Activated T-helper 17 cell treated with anti-CD3 and anti-CD28 coated beads, Interleukin-2, amount 50 U/mL, for 72 hours (primary cell): ENCODE measurements at regions not wholly inside any gene's neighbourhood (a gene's known extent, or its start where the extent isn't known, plus 50 kb on each side); places are given as distances from the start of the nearest gene placed in this dataset.

Experiments
- ATAC-seq: fragments of 150-1000 bp; cut with Tn5 transposase; replicated peaks from 2 replicates; pipeline ENCODE4 v1.10.0; 2021; ENCODE audit warnings: mild to moderate bottlenecking, moderate library complexity
- H3K27ac Mint-ChIP-seq: one replicate; pipeline ENCODE4 v1.8.0; 2022; ENCODE audit warnings: mixed read lengths
- H3K27me3 Mint-ChIP-seq: one replicate; pipeline ENCODE4 v1.8.0; 2022; ENCODE audit warnings: mixed read lengths
- H3K36me3 Mint-ChIP-seq: one replicate; pipeline ENCODE4 v1.8.0; 2022; ENCODE audit warnings: low read depth, mild to moderate bottlenecking, mixed read lengths
- H3K4me1 Mint-ChIP-seq: one replicate; pipeline ENCODE4 v1.8.0; 2022; ENCODE audit warnings: mixed read lengths
- H3K4me3 Mint-ChIP-seq: one replicate; pipeline ENCODE4 v1.8.0; 2022; ENCODE audit warnings: mild to moderate bottlenecking, mixed read lengths
- H3K9me3 Mint-ChIP-seq: one replicate; pipeline ENCODE4 v1.8.0; 2022; ENCODE audit warnings: mixed read lengths

DNA sequence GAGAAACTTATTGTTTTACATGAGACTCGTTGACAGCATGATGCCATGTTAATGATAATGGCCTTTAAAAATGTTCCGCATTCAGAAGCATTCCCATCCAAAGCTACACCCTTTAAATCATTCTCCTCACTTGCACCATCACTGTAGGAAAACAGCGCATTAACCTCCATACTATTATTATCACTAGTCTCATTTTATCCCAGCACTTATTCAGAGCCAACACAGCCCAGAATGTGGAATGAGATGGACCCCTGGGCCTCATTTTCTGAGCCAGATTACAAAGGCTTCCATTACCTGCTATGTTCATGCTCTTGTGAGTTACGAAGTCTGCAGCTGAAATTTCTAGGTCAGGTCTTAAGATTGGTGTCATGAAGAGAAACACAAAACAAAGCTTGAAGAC, 159.4 kb downstream of the HS3ST3A1 start:
- ATAC-seq = no peak
- no peaks in the 10 kb centered on the region for H3K4me1 Mint-ChIP-seq
- no peaks in the 10 kb centered on the region for H3K9me3 Mint-ChIP-seq
- H3K27ac Mint-ChIP-seq = no peak overlapping the region
- no peaks in the 10 kb centered on the region for H3K36me3 Mint-ChIP-seq
- H3K4me3 Mint-ChIP-seq = no peak overlapping the region
- peaks cover 19% of the 10 kb centered on the region for H3K27me3 Mint-ChIP-seq

DNA sequence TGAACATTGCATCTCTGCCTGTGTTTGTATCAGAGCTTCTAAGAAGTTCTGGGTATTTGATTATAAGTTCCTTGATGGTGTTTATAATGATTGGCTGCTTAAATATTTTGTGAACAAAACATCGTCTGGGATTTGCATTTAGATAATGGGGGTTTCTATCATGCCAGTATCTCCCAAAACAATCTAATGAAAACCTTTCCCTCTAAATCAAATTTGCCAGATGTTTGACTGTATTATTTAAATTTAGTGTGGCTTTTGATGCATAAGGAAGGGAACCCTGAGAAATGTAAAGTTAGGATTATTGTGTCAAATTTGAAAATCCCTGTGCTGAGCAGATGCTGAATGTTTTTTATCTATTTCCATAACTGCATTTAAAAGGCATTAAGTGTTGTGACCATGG, 159.9 kb downstream of the HS3ST3A1 start:
- no peak overlapping the region for H3K27ac Mint-ChIP-seq
- no peaks in the 10 kb centered on the region for H3K36me3 Mint-ChIP-seq
- H3K9me3 Mint-ChIP-seq = no peaks in the 10 kb centered on the region
- peaks cover 19% of the 10 kb centered on the region for H3K27me3 Mint-ChIP-seq
- H3K4me3 Mint-ChIP-seq = no peak overlapping the region
- H3K4me1 Mint-ChIP-seq = no peaks in the 10 kb centered on the region
- ATAC-seq = no peak

- Mint-ChIP-seq H3K27me3 (peaks cover 15% of the 10 kb centered on the region), H3K9me3 (peaks cover 6% of the 10 kb centered on the region), H3K4me1 (no peaks in the 10 kb centered on the region), H3K4me3 (no peak overlapping the region), H3K27ac (no peak overlapping the region), H3K36me3 (no peaks in the 10 kb centered on the region)
- ATAC-seq = no peak
These were observed 163.6 kb downstream of the HS3ST3A1 start for GRCh38 chr17:13437966-13438779.

- H3K36me3 Mint-ChIP-seq = no peaks in the 10 kb centered on the region
- no peak overlapping the region for H3K27ac Mint-ChIP-seq
- ATAC-seq = no peak
- no peak overlapping the region for H3K4me3 Mint-ChIP-seq
- H3K27me3 Mint-ChIP-seq = peaks cover 12% of the 10 kb centered on the region
- no peaks in the 10 kb centered on the region for H3K4me1 Mint-ChIP-seq
- peaks cover 6% of the 10 kb centered on the region for H3K9me3 Mint-ChIP-seq
These were observed 166.5 kb downstream of the HS3ST3A1 start for GRCh38 chr17:13435230-13435629.

GRCh38 chr17:13429201-13429600, 172.5 kb downstream of the HS3ST3A1 start:
- Mint-ChIP-seq H3K4me3 (no peak overlapping the region), H3K9me3 (peaks cover under 1% of the 10 kb centered on the region), H3K36me3 (no peaks in the 10 kb centered on the region), H3K27ac (no peak overlapping the region), H3K27me3 (peaks cover 3% of the 10 kb centered on the region), H3K4me1 (no peaks in the 10 kb centered on the region)
- no peak for ATAC-seq

DNA sequence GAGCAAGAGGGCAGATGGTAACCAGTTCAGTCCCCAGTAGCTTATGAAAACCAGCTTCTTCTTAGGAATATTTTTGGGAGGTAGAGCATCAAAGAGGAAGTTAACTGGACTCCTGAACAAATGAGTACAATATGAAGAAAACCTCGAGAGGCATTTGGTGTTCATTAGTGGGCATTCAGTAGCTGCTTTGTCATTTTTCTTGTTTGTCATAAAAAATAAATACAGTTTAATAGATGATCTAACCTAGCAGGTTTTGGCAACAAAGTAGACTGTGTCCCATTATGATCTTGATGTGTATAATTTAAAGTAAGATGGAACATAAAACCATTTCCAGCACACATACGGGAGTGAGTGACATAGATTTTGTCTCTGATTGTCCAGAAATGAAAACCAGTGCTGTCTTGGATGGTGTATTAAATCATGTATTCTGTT, 173.1 kb downstream of the HS3ST3A1 start:
- peaks cover 3% of the 10 kb centered on the region for H3K27me3 Mint-ChIP-seq
- no peak for ATAC-seq
- no peaks in the 10 kb centered on the region for H3K36me3 Mint-ChIP-seq
- H3K4me3 Mint-ChIP-seq = no peak overlapping the region
- H3K9me3 Mint-ChIP-seq = no peaks in the 10 kb centered on the region
- no peak overlapping the region for H3K27ac Mint-ChIP-seq
- no peaks in the 10 kb centered on the region for H3K4me1 Mint-ChIP-seq

DNA sequence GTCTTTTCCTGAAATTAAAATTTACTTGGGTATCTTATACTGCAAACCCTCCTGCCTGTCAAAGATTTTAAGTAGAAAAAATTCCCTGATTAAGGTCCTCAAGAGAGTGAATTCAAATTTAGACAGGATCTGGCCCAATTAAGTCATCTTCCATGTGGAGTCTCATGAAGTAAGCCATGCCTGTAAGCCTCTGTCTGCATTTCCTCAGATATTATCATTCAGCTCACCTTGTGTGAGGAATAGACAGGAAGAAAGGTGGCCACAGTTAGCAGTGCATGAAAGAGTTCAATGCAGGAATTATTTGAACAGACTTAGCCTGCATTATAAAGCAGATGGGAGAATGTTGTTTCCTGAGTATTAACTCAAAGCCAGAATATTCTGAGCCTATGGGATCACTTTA, 174.7 kb downstream of the HS3ST3A1 start:
- H3K4me3 Mint-ChIP-seq = no peak overlapping the region
- no peaks in the 10 kb centered on the region for H3K36me3 Mint-ChIP-seq
- no peak overlapping the region for H3K27ac Mint-ChIP-seq
- no peaks in the 10 kb centered on the region for H3K9me3 Mint-ChIP-seq
- H3K4me1 Mint-ChIP-seq = no peaks in the 10 kb centered on the region
- peaks cover 3% of the 10 kb centered on the region for H3K27me3 Mint-ChIP-seq
- no peak for ATAC-seq

GRCh38 chr17:13425390-13425789, 176.3 kb downstream of the HS3ST3A1 start:
- H3K27ac Mint-ChIP-seq = no peak overlapping the region
- H3K9me3 Mint-ChIP-seq = no peaks in the 10 kb centered on the region
- H3K4me3 Mint-ChIP-seq = no peak overlapping the region
- no peaks in the 10 kb centered on the region for H3K36me3 Mint-ChIP-seq
- no peak for ATAC-seq
- H3K4me1 Mint-ChIP-seq = no peaks in the 10 kb centered on the region
- H3K27me3 Mint-ChIP-seq = peaks cover 14% of the 10 kb centered on the region

- Mint-ChIP-seq H3K4me3 (no peak overlapping the region), H3K9me3 (no peaks in the 10 kb centered on the region), H3K27ac (no peak overlapping the region), H3K27me3 (peaks cover 17% of the 10 kb centered on the region), H3K4me1 (no peaks in the 10 kb centered on the region), H3K36me3 (no peaks in the 10 kb centered on the region)
- no peak for ATAC-seq
These were observed 180.1 kb downstream of the HS3ST3A1 start for GRCh38 chr17:13421581-13422130.

DNA sequence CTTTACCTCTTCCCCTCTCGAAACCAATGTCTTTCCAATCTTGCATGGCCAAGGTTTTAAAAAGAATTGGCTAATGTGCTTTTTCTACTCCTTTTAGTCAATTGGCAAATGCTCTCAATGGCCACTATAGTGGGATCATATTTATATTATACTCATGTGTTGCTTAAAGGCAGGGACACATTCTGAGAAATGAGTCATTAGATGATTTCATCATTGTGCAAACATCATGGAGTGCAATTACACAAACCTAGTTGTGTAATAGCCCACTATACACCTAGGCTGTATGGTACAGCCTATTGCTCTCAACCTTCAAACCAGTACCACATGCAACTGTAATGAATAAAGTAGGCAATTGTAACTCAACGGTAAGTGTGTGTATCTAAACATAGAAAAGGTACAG, 180.9 kb downstream of the HS3ST3A1 start:
- Mint-ChIP-seq H3K9me3 (no peaks in the 10 kb centered on the region), H3K27ac (no peak overlapping the region), H3K4me3 (no peak overlapping the region)

GRCh38 chr17:13420418-13420826, 181.3 kb downstream of the HS3ST3A1 start:
- Mint-ChIP-seq H3K4me1 (no peaks in the 10 kb centered on the region), H3K27ac (no peak overlapping the region), H3K4me3 (no peak overlapping the region), H3K36me3 (no peaks in the 10 kb centered on the region), H3K27me3 (peaks cover 23% of the 10 kb centered on the region), H3K9me3 (no peaks in the 10 kb centered on the region)
- no peak for ATAC-seq

More for the DNA sequence above, 180.9 kb downstream of the HS3ST3A1 start:
- Mint-ChIP-seq H3K27me3 (peaks cover 19% of the 10 kb centered on the region), H3K36me3 (no peaks in the 10 kb centered on the region), H3K4me1 (no peaks in the 10 kb centered on the region)
- no peak for ATAC-seq

GRCh38 chr17:13419676-13420075, 182.1 kb downstream of the HS3ST3A1 start:
- peaks cover 27% of the 10 kb centered on the region for H3K27me3 Mint-ChIP-seq

DNA sequence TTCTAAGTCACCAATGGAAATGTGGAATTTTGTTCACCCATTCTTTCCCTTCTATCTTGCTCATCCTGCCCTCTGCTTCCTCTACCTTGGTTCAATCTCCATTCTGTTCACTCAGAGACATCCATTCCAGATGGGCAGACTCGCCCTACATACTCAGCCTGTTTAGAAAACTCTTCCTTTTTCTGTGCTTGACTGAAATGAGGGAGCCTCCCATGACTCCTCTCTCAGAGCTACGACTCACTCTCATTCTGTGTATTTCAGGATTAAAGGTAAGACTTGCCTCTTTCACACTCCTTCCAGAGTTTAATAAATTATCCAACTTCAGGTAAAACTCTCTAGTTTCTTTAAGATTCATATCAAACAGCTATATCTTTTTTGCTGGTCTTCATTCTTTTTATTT, 182.8 kb downstream of the HS3ST3A1 start:
- peaks cover 29% of the 10 kb centered on the region for H3K27me3 Mint-ChIP-seq
- no peaks in the 10 kb centered on the region for H3K4me1 Mint-ChIP-seq
- no peak for ATAC-seq
- no peaks in the 10 kb centered on the region for H3K9me3 Mint-ChIP-seq
- H3K36me3 Mint-ChIP-seq = no peaks in the 10 kb centered on the region
- H3K4me3 Mint-ChIP-seq = no peak overlapping the region
- no peak overlapping the region for H3K27ac Mint-ChIP-seq

More at GRCh38 chr17:13419676-13420075, 182.1 kb downstream of the HS3ST3A1 start:
- H3K36me3 Mint-ChIP-seq = no peaks in the 10 kb centered on the region
- H3K4me1 Mint-ChIP-seq = no peaks in the 10 kb centered on the region
- H3K4me3 Mint-ChIP-seq = no peak overlapping the region
- no peak for ATAC-seq
- no peak overlapping the region for H3K27ac Mint-ChIP-seq
- no peaks in the 10 kb centered on the region for H3K9me3 Mint-ChIP-seq

DNA sequence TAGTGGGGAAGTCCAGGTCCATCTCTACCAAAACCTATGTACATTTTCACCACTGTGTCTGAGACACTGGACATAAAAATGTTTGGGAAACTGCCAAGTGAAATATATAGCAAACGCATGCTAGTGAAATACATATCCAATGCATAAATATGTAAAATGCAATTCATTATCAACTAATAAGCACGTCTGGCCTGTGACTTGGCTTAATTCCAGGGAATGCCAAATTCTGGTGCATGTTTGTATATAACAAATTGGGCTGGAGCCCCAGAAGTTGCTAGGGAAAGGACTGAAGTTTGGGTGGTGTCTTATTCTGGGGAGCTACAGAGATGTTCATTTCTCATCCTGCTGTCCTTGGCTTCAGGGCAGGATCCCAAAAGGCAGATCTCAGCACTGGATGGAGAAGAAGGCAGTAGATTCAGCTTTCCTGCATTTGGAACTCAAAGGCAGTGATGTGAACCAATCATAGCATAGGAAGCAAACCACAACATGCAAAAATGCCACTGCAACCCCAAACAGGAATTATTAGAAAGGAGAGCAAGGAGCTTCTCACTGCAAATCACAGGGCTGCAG, 184.3 kb downstream of the HS3ST3A1 start:
- no peak overlapping the region for H3K27ac Mint-ChIP-seq
- H3K27me3 Mint-ChIP-seq = peaks cover 32% of the 10 kb centered on the region
- no peaks in the 10 kb centered on the region for H3K9me3 Mint-ChIP-seq
- H3K36me3 Mint-ChIP-seq = no peaks in the 10 kb centered on the region
- H3K4me3 Mint-ChIP-seq = no peak overlapping the region
- no peaks in the 10 kb centered on the region for H3K4me1 Mint-ChIP-seq
- no peak for ATAC-seq

- no peak overlapping the region for H3K4me3 Mint-ChIP-seq
- no peaks in the 10 kb centered on the region for H3K4me1 Mint-ChIP-seq
- no peaks in the 10 kb centered on the region for H3K9me3 Mint-ChIP-seq
- no peaks in the 10 kb centered on the region for H3K36me3 Mint-ChIP-seq
- H3K27ac Mint-ChIP-seq = no peak overlapping the region
- no peak for ATAC-seq
- peaks cover 30% of the 10 kb centered on the region for H3K27me3 Mint-ChIP-seq
These were observed 184.9 kb downstream of the HS3ST3A1 start for GRCh38 chr17:13416748-13417363.
